Esophagus squamous epithelium (tissue), 5 donors: ENCODE measurements at regions not wholly inside any gene's neighbourhood (a gene's known extent, or its start where the extent isn't known, plus 50 kb on each side); places are given as distances from the start of the nearest gene placed in this dataset.

Experiments
- DNase-seq: peaks from one replicate; lab custom pipeline; 2025; lab: John Stamatoyannopoulos, UW
- H3K27ac ChIP-seq, 4 donors: fragments of 200-600 bp; sonication (generic); one replicate each; pipeline ENCODE4 v1.5.1; 2016 to 2019; ENCODE audit warnings: mild to moderate bottlenecking in 1 of 4
- H3K27me3 ChIP-seq, 4 donors: fragments of 200-600 bp; sonication (generic); 1 replicate in 3 of 4; 2 replicates in 1 of 4; pipeline versions ENCODE4 v1.5.1 to v1.6.0; 2017 to 2021; ENCODE audit warnings: antibody characterized with exemption in 1 of 4
- H3K36me3 ChIP-seq, 3 donors: fragments of 200-600 bp; sonication (generic); one replicate each; pipeline ENCODE4 v1.5.1; 2016 to 2019
- H3K4me1 ChIP-seq, 3 donors: fragments of 200-600 bp; sonication (generic); one replicate each; pipeline ENCODE4 v1.5.1; 2017 to 2019
- H3K4me3 ChIP-seq, 4 donors: fragments of 200-600 bp; sonication (generic); 1 replicate in 3 of 4; 2 replicates in 1 of 4; pipeline ENCODE4 v1.5.1; 2016 to 2019; ENCODE audit warnings: mild to moderate bottlenecking in 2 of 4, moderate library complexity in 1 of 4
- H3K9me3 ChIP-seq, 3 donors: fragments of 200-600 bp; sonication (generic); one replicate each; pipeline ENCODE4 v1.5.1; 2016 to 2019
- CTCF ChIP-seq, 6 experiments: fragments of 450-650 bp in 4 of 6; fragments of 200-600 bp in 2 of 6; sonication (generic) in 2 of 6; IDR thresholded peaks; one replicate each; pipeline ENCODE4 v1.5.1; 2016 to 2019; ENCODE audit warnings: antibody characterized with exemption in 6 of 6, mild to moderate bottlenecking in 4 of 6, moderate library complexity in 4 of 6
- POLR2A ChIP-seq, 4 donors: fragments of 450-650 bp; IDR thresholded peaks; one replicate each; pipeline ENCODE4 v1.6.1; 2017; ENCODE audit warnings: antibody characterized with exemption in 4 of 4, mild to moderate bottlenecking in 4 of 4, moderate library complexity in 3 of 4
- WGBS, 2 donors: methylation state at CpG; one replicate each; pipeline ENCODE4 v1.1.5; 2018; 5-methylcytosine and 5-hydroxymethylcytosine counted together
- intact Hi-C: fragments of 100-400 bp; cut with DNase I; formaldehyde crosslinking; loops from one replicate; pipeline ENCODE4 v1.15.0; 2022
- donor health status: DM: yes; HTN: yes; CAD: no.

GRCh38 chr10:117460846-117461765 lies 81.4 kb upstream of the EMX2 start:
- intact Hi-C loops, result no loop called here
- TF ChIP-seq POLR2A (IDR thresholded peaks at IDR 0.05) (no peak), CTCF (IDR thresholded peaks at IDR 0.05) (no peak)
- DNase-seq, result no peak

DNA sequence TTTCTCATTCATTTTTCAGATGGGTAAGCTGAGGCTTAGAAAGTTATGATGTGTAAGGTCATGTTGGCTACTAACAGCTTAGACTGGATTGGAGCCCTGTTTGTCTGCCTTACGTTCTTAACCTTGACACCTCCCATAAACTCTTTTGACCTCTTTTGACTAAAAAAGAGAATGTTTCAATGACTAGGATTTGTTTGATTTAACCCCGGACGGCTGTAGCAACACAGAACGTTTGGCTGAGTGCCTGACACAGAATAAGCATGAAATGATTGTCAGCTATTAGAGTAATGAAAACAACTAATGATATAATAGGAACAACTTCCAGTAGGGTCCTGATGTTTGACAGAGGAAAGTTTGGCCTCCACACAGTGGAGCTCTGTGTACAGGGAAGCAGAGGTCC lies 83.3 kb upstream of the PDZD8 start:
- Histone ChIP-seq H3K36me3 (no peaks in the 10 kb centered on the region), H3K4me1 (peaks cover 0 to 50% (median 25%) of the 10 kb centered on the region in 3 donors), H3K9me3 (peaks cover 0 to 6% (median 0%) of the 10 kb centered on the region in 3 donors), H3K4me3 (no peak overlapping the region), H3K27ac (no peak overlapping the region), H3K27me3 (peaks cover 0 to 19% (median 0%) of the 10 kb centered on the region in 4 donors)
- TF ChIP-seq CTCF (IDR thresholded peaks at IDR 0.05), result no peak
- WGBS, 2 donors, result 26 to 35% methylated on average over 4 of the region's 4 CpGs
- DNase-seq, result no peak
- intact Hi-C loops, result loop anchor here (10.0 kb wide), 1 partner anchor 244 kb away; no protein-coding TSS in a partner anchor

More at GRCh38 chr10:117460846-117461765, 81.4 kb upstream of the EMX2 start:
- H3K36me3 ChIP-seq, result no peaks in the 10 kb centered on the region
- 71 to 84% methylated on average over 6 of the region's 7 CpGs for WGBS, 2 donors
- H3K9me3 ChIP-seq, result peaks cover 0 to 8% (median 0%) of the 10 kb centered on the region in 3 donors
- H3K27ac ChIP-seq, result peak overlapping the region; percentile 60 to 71 (median 64)
- no peak overlapping the region for H3K4me3 ChIP-seq
- peaks cover 0 to 47% (median 25%) of the 10 kb centered on the region in 3 donors for H3K4me1 ChIP-seq
- peaks cover 0 to 11% (median 0%) of the 10 kb centered on the region in 4 donors for H3K27me3 ChIP-seq

DNA sequence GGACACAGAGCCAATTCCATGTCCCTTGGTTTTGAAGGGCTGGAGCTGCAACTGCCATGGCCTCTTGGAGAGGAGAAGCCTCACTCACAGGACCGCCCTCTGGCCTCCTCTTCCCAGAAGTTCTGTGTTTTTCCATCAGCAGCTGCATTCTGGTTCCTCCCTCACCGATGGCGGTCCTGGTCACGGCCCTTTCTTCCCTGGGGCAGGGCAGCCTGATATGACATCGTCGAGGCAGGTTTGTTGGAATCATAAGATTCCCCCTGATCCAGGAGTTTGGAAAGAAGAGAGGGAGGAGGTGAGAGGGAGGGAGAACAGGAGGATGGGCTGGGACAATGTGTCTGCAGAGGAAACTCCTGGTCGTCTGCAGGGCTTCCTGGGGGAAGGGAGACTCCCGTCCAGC lies 82.7 kb upstream of the PDZD8 start:
- no peak overlapping the region for H3K27ac ChIP-seq
- peaks cover 0 to 50% (median 25%) of the 10 kb centered on the region in 3 donors for H3K4me1 ChIP-seq
- no peak for DNase-seq
- no peaks in the 10 kb centered on the region for H3K9me3 ChIP-seq
- H3K4me3 ChIP-seq, result no peak overlapping the region
- H3K36me3 ChIP-seq, result no peaks in the 10 kb centered on the region
- intact Hi-C loops, result loop anchor here (10.0 kb wide), 1 partner anchor 243 kb away; no protein-coding TSS in a partner anchor
- TF ChIP-seq CTCF (IDR thresholded peaks at IDR 0.05) (no peak), POLR2A (IDR thresholded peaks at IDR 0.05) (no peak)
- 38 to 54% methylated on average over 2 to 5 of the region's 8 CpGs for WGBS, 2 donors
- peaks cover 0 to 23% (median 0%) of the 10 kb centered on the region in 4 donors for H3K27me3 ChIP-seq

DNA sequence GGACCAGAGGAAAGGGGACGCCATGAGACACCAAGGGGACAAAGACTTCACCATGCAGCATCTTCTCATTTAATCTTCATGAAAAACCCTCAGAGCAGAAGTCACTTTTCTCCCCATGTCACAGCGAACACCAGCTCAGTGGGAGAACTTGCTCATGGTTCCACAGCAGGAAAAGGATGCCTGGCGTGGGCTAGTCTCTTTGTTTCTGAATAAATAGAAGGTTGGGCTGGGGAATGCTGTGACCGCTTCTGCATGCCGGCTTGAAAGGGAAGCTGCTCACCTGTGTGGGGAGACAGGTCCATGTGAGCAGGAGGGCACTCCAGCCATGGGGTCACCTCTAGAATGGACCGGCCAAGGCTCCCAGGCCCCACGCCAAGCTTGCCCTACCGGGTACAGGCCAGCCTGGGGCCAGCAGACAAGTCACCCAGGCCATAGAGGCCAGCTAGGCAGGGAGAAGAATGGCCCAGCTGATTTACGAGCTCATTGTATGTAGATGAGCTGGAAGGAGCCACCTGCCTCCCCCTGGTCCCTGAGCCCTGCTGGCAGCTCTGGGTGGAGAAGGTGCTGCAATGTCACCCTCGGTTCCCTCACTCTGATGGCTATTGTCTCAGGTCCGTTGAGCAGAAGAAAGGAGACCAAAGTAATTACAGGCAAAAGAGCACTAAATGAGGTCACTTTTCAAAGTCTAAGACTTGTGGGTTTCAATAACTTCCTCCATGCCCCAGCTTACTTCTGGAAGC lies 82.0 kb upstream of the PDZD8 start:
- Histone ChIP-seq H3K4me1 (peaks cover 0 to 47% (median 25%) of the 10 kb centered on the region in 3 donors), H3K27ac (peak overlapping the region in 1 of 4 donors; percentile 12), H3K9me3 (no peaks in the 10 kb centered on the region), H3K36me3 (no peaks in the 10 kb centered on the region), H3K27me3 (peaks cover 0 to 23% (median 0%) of the 10 kb centered on the region in 4 donors), H3K4me3 (no peak overlapping the region)
- TF ChIP-seq CTCF (IDR thresholded peaks at IDR 0.05) (no peak), POLR2A (IDR thresholded peaks at IDR 0.05) (no peak)
- no peak for DNase-seq
- intact Hi-C loops, result loop anchor here (10.0 kb wide), 1 partner anchor 242 kb away; no protein-coding TSS in a partner anchor
- 42 to 52% methylated on average over 5 to 8 of the region's 11 CpGs for WGBS, 2 donors
